ENCODE measurements at regions not wholly inside any gene's neighbourhood (a gene's known extent, or its start where the extent isn't known, plus 50 kb on each side); places are given as distances from the start of the nearest gene placed in this dataset.

DNA sequence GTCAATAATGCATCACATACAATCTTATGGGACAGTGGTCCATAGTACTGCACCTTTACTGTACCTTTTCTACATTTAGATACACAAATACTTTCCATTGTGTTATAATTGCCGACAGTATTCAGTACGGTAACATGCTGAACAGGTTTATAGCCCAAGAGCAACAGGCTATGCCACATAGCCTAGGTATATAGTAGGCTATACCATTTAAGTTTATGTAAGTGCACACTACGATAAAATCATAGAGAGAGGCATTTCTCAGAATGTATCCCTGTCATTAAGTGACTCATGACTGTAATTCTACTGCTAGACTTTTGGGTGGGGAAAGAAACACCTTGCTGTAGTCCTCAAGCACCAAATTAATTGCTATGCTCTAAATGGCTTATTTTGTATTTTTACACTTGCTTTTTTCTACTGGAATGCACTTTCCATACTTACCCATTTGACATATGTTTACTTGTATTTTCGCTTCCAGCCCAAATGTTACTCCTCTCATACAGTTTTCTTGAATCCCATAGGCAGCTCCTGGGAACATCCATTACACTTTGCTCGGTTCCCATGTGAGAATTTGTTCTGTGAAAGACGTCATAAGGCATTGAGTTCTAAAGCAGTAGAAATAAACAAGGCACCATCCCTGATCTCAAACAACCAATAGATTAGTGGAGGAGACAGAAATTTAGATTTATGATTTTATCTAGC is 714.0 kb upstream of the ID2 start:
- DNase-seq = no peak
- Mint-ChIP-seq H3K27me3 (ENCODE audit: unreplicated experiment) (no peaks in the 10 kb centered on the region), H3K4me3 (ENCODE audit: unreplicated experiment) (no peak overlapping the region), H3K36me3 (ENCODE audit: unreplicated experiment) (peaks cover 5% of the 10 kb centered on the region), H3K27ac (ENCODE audit: unreplicated experiment) (no peak overlapping the region), H3K9me3 (ENCODE audit: unreplicated experiment) (no peaks in the 10 kb centered on the region), H3K4me1 (ENCODE audit: low read depth, unreplicated experiment) (peaks cover 21% of the 10 kb centered on the region)
- TF ChIP-seq, protein P1, sequence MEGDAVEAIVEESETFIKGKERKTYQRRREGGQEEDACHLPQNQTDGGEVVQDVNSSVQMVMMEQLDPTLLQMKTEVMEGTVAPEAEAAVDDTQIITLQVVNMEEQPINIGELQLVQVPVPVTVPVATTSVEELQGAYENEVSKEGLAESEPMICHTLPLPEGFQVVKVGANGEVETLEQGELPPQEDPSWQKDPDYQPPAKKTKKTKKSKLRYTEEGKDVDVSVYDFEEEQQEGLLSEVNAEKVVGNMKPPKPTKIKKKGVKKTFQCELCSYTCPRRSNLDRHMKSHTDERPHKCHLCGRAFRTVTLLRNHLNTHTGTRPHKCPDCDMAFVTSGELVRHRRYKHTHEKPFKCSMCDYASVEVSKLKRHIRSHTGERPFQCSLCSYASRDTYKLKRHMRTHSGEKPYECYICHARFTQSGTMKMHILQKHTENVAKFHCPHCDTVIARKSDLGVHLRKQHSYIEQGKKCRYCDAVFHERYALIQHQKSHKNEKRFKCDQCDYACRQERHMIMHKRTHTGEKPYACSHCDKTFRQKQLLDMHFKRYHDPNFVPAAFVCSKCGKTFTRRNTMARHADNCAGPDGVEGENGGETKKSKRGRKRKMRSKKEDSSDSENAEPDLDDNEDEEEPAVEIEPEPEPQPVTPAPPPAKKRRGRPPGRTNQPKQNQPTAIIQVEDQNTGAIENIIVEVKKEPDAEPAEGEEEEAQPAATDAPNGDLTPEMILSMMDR (IDR thresholded peaks at IDR 0.05; ENCODE audit: partially characterized antibody, unreplicated experiment) = no peak

DNA sequence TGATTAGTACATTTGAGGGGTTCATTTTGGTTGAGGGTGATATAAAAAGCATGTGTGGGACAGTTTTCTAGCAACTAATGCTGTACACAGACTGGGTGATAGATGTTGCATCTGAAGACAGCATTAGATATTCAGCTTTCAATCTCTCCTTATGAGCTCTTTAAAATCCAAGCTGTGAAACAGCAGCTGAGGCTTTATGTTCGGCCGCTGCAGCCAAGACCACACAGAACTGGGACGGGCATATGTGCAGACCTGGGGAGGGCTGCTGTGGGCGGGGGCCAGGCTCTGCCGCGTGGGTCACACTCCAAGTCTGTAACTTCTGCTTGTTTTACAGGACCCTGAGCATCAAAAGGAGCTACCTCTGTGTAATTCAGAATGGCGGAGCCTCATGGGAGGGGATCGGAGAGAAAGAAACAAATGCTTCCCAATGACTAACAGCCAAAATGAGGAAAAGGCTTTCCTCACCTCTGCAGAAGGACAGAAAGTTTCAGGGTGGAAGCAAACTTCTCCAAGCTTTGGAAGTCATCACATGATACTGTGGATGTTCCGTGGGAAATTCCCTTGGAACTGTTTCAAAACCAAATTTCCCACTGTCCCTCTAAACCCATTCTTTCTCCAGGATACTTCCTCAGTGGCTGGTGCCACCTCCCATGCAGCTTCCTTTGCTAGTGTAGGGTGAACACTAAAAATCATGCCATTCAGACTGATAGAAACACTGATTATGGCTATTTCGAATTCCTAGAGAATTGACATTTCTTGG is 711.9 kb upstream of the ID2 start:
- no peaks in the 10 kb centered on the region for H3K9me3 Mint-ChIP-seq (ENCODE audit: unreplicated experiment)
- H3K36me3 Mint-ChIP-seq (ENCODE audit: unreplicated experiment) = peaks cover 5% of the 10 kb centered on the region
- TF ChIP-seq, protein P1 (IDR thresholded peaks at IDR 0.05; ENCODE audit: partially characterized antibody, unreplicated experiment) = no peak
- no peak overlapping the region for H3K27ac Mint-ChIP-seq (ENCODE audit: unreplicated experiment)
- no peaks in the 10 kb centered on the region for H3K27me3 Mint-ChIP-seq (ENCODE audit: unreplicated experiment)
- no peak for DNase-seq
- no peak overlapping the region for H3K4me3 Mint-ChIP-seq (ENCODE audit: unreplicated experiment)
- H3K4me1 Mint-ChIP-seq (ENCODE audit: low read depth, unreplicated experiment) = peaks cover 21% of the 10 kb centered on the region

DNA sequence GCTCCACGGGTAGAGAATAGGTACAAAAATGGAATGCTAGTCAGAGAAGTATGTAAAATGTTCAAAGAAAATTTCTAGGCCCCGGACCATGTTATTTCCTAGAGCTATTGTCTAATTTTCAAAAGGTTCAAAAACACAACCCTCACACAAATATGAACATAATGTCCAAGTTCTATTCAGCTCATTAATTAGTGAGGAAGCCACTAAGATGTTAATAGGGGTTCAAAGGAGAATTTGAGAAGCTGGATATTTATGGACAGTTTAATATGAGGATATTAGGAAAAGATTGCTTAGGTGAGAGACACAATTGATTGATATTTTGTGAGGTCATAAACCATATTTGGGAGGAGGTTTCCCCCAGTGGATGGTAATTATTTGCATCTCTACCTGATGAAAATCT is 710.6 kb upstream of the ID2 start:
- Mint-ChIP-seq H3K9me3 (ENCODE audit: unreplicated experiment) (no peaks in the 10 kb centered on the region), H3K27me3 (ENCODE audit: unreplicated experiment) (no peaks in the 10 kb centered on the region), H3K27ac (ENCODE audit: unreplicated experiment) (no peak overlapping the region), H3K4me1 (ENCODE audit: low read depth, unreplicated experiment) (peaks cover 21% of the 10 kb centered on the region), H3K36me3 (ENCODE audit: unreplicated experiment) (peaks cover 5% of the 10 kb centered on the region), H3K4me3 (ENCODE audit: unreplicated experiment) (no peak overlapping the region)
- TF ChIP-seq, protein P1 (IDR thresholded peaks at IDR 0.05; ENCODE audit: partially characterized antibody, unreplicated experiment) = no peak
- DNase-seq = no peak

DNA sequence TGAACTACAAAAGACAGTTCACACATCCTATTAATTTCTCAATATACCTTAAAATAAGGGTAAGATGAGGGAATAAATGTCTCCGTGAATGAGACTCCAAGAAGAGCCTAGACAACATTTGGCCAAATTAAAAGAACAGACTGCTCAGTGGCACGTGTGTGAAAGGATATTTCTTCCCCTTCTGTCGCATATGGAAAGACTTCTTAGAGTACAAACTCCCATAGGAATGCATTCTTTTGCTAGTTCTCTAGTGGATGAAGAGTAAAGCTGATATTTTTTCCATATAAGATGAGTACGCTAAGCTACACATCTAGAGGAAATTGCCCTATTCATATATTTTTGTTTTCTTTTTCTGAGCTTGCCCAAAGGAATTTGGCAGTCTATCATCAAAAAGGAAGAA is 710.0 kb upstream of the ID2 start:
- DNase-seq = no peak
- H3K4me3 Mint-ChIP-seq (ENCODE audit: unreplicated experiment) = no peak overlapping the region
- H3K4me1 Mint-ChIP-seq (ENCODE audit: low read depth, unreplicated experiment) = peaks cover 21% of the 10 kb centered on the region
- peaks cover 5% of the 10 kb centered on the region for H3K36me3 Mint-ChIP-seq (ENCODE audit: unreplicated experiment)
- TF ChIP-seq, protein P1 (IDR thresholded peaks at IDR 0.05; ENCODE audit: partially characterized antibody, unreplicated experiment) = no peak
- no peaks in the 10 kb centered on the region for H3K27me3 Mint-ChIP-seq (ENCODE audit: unreplicated experiment)
- no peak overlapping the region for H3K27ac Mint-ChIP-seq (ENCODE audit: unreplicated experiment)
- H3K9me3 Mint-ChIP-seq (ENCODE audit: unreplicated experiment) = no peaks in the 10 kb centered on the region

DNA sequence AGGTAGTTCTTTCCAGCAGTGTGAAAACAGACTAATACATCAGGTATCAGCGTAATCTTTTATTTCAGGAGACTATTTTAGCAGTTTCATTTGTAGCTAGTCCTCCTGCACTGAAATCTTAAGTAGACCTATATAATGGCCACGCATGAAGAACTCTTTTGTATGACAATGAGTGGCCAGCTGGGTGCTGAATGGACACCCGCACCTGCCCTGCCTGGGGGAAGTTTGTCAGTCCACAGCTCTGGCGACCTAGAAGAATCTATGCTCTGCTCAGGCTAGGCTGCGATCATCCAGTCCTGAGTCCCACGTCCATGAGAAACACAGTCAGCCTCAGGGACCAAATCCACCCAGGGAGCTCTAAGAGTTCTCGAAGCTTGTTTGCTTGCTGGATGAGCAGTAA is 709.2 kb upstream of the ID2 start:
- Mint-ChIP-seq H3K27me3 (ENCODE audit: unreplicated experiment) (no peaks in the 10 kb centered on the region), H3K4me3 (ENCODE audit: unreplicated experiment) (no peak overlapping the region), H3K27ac (ENCODE audit: unreplicated experiment) (no peak overlapping the region), H3K36me3 (ENCODE audit: unreplicated experiment) (no peaks in the 10 kb centered on the region), H3K9me3 (ENCODE audit: unreplicated experiment) (no peaks in the 10 kb centered on the region), H3K4me1 (ENCODE audit: low read depth, unreplicated experiment) (peaks cover 21% of the 10 kb centered on the region)
- no peak for DNase-seq
- TF ChIP-seq, protein P1 (IDR thresholded peaks at IDR 0.05; ENCODE audit: partially characterized antibody, unreplicated experiment) = no peak
